GM21717 (cell line): ENCODE measurements at regions not wholly inside any gene's neighbourhood (a gene's known extent, or its start where the extent isn't known, plus 50 kb on each side); places are given as distances from the start of the nearest gene placed in this dataset.
A peak's percentile ranks its signal among the peaks of the same experiment; 100 is the strongest.

Experiments used
- ATAC-seq: cut with Tn5 transposase; IDR thresholded peaks from one replicate; pipeline ENCODE4 v1.9.1; 2021; ENCODE audit warnings: mild to moderate bottlenecking, moderate library complexity; ENCODE audit not compliant: unreplicated experiment

- ATAC-seq = no peak
Observed at GRCh38 chr1:229191066-229191674, 79.7 kb upstream of the RAB4A start.

GRCh38 chr1:229192031-229192430, 78.9 kb upstream of the RAB4A start:
- no peak for ATAC-seq

GRCh38 chr1:229192853-229193252, 78.1 kb upstream of the RAB4A start:
- ATAC-seq = no peak

GRCh38 chr1:229194096-229194495, 76.8 kb upstream of the RAB4A start:
- no peak for ATAC-seq

DNA sequence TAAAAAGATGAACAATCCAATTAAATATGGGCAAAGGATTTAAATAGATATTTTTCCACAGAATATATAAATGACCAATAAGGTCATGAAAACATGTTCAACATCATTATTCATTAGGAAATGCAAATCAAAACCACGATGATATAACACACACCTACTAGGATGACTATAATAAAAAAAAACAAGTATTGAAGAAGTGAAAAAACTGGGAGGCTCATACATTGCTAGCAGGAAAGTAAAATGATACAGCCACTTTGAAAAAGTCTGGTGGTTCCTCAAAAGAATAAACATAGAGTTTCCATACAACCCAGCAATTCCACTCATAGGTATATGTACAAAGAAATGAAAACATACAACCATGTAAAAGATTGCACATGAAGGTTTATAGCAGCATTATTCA, 75.7 kb upstream of the RAB4A start:
- no peak for ATAC-seq

DNA sequence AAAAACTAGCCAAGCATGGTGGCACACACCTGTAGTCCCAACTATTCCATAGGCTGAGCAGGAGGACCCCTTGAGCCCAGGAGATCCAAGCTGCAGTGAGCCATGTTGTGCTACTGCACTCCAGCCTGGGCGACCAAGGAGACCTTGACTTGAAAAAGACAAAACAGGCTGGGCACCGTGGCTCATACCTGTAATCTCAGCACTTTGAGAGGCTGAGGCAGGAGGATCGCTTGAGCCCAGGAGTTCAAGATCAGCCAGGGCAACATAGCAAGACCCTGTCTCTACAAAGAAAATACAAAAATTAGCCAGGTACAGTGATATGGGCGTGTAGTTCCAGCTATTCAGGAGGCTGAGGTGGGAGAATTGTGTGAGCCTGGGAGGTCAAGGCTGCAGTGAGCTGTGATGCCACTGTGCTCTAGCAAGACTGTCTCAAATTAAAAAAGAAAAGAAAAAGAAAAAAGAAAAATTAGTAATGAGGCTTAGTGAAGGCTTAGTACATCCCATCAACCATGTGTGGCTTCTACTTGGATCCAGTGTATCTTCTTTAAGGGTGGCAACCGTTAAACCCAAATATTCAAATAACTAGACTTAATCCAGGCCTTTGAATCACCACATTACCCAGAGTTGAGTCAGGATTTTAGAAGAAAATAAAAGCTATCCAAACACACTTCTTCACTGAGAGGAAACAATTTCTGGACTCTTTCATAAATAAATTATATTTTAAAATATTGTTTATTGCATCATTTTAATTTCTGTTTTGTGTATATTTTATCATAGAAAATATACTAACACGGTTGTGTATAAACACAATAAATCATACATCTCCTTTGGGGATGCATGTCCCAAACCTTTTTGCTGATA, 74.3 kb upstream of the RAB4A start:
- no peak for ATAC-seq

GRCh38 chr1:229197265-229197585, 73.7 kb upstream of the RAB4A start:
- ATAC-seq = no peak

- ATAC-seq = peak; percentile 66
Observed at GRCh38 chr1:229199261-229200243, 71.4 kb upstream of the RAB4A start.

GRCh38 chr1:229203030-229203751, 67.7 kb upstream of the RAB4A start:
- ATAC-seq = no peak

GRCh38 chr1:229203991-229204632, 66.8 kb upstream of the RAB4A start:
- no peak for ATAC-seq

GRCh38 chr1:229204921-229205777, 65.8 kb upstream of the RAB4A start:
- ATAC-seq = no peak

DNA sequence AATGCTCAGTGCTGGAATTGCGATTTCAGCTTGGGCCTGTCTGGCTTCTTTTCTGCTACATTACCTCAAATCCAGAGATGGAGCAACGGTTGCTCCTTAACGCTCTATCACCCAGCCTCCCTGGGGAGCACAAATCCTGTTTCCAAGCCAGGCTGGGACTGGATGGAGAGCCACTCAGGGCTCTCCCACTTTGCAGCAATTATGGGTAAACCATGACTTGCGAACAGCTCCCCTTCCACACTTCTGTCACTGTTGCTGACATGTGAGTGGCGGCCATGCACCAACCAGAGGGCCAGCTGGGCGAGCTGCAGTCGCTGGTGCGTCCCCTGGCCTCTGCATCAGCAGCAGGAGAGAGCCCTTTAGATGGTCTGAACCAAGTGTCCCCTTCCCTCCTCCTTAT, 65.1 kb upstream of the RAB4A start:
- no peak for ATAC-seq

GRCh38 chr1:229207916-229208315, 63.0 kb upstream of the RAB4A start:
- no peak for ATAC-seq

- no peak for ATAC-seq
Observed at GRCh38 chr1:229208481-229208880, 62.4 kb upstream of the RAB4A start.

- ATAC-seq = no peak
Observed at GRCh38 chr1:229209386-229209785, 61.5 kb upstream of the RAB4A start.

GRCh38 chr1:229209816-229210215, 61.1 kb upstream of the RAB4A start:
- no peak for ATAC-seq

GRCh38 chr1:229210844-229211243, 60.1 kb upstream of the RAB4A start:
- no peak for ATAC-seq

DNA sequence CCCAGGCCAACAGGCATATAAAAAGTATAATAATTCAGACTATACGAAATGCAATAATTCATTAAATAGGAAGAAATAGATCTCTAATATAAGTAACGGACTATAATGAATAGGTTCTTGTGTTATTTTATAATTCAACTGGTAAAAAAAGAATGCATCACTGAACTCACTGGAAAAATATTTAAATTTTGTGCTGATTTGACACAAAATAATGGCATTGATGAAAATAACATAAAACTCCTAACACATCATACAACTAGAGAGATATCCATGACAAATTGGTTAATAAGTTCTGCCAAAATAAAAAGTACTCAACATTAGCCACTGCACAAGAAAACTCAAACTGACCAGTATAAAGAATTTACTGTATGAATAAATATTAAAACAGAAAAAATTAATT, 57.1 kb upstream of the RAB4A start:
- no peak for ATAC-seq

DNA sequence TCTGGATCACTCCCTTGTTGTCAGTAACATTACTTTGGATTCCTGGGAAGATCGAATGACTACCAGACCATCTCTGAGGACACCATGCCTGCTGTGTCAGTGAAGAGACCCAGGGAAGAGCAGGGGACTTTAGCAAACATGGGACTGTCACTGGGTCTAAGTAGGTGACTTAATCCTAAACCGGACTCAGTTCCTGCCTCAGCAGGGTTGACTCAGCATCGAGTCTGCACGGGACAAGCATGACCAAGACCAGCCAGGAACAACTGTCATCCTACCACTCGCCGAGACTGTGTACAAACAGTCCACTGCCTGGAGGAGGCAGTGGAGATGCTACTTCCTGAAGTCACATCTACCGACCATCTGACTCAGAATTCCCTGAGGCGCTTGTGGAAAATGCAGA, 53.2 kb upstream of the RAB4A start:
- no peak for ATAC-seq
